PFSK-1 (cell line): ENCODE measurements at regions not wholly inside any gene's neighbourhood (a gene's known extent, or its start where the extent isn't known, plus 50 kb on each side); places are given as distances from the start of the nearest gene placed in this dataset.

Source experiments
- POLR2AphosphoS5 ChIP-seq: IDR thresholded peaks from 2 replicates; pipeline ENCODE4 v1.6.1; 2012; ENCODE audit warnings: low read depth, mild to moderate bottlenecking, control low read depth, low read length, moderate library complexity
- SIN3A ChIP-seq: IDR thresholded peaks from 2 replicates; pipeline ENCODE4 v1.6.1; 2012; ENCODE audit warnings: mild to moderate bottlenecking, low read length, moderate library complexity, borderline replicate concordance; ENCODE audit not compliant: insufficient read depth
- TAF1 ChIP-seq: IDR thresholded peaks from 2 replicates; pipeline ENCODE4 v1.6.1; 2012; ENCODE audit warnings: low read length, control low read depth, borderline replicate concordance; ENCODE audit not compliant: insufficient read depth
- TF ChIP-seq, protein P1 (sequence below), 2 experiments: IDR thresholded peaks; 2 replicates each; pipeline versions ENCODE4 v1.6.1 to v1.8.0; 2011 to 2012; ENCODE audit warnings: low read depth in 2 of 2, low read length in 2 of 2, control low read depth in 1 of 2, inconsistent platforms in 1 of 2, mild to moderate bottlenecking in 1 of 2, moderate library complexity in 1 of 2; ENCODE audit not compliant: insufficient read depth in 1 of 2

DNA sequence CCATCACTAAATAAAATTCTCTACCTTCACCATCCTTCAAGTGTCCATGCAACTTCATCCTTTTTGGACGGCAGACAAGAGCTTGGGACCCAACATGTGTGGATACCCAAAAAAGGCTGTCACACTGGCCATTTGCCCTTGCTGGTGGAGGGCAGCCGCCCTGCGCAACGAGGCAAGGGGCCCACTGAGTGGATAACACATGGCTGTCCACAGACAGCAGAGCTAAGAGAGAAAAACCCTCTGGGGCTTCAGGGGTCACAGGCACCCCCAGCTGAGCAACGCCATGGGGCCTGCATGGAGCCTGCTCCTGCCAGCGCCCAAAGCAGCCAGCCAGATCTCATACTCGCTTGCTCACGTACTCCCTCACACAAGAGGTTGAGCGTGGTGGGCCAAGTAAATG lies 205.9 kb upstream of the NREP start:
- no peak for TF ChIP-seq POLR2AphosphoS5
- no peak for TF ChIP-seq TAF1
- TF ChIP-seq, protein P1, sequence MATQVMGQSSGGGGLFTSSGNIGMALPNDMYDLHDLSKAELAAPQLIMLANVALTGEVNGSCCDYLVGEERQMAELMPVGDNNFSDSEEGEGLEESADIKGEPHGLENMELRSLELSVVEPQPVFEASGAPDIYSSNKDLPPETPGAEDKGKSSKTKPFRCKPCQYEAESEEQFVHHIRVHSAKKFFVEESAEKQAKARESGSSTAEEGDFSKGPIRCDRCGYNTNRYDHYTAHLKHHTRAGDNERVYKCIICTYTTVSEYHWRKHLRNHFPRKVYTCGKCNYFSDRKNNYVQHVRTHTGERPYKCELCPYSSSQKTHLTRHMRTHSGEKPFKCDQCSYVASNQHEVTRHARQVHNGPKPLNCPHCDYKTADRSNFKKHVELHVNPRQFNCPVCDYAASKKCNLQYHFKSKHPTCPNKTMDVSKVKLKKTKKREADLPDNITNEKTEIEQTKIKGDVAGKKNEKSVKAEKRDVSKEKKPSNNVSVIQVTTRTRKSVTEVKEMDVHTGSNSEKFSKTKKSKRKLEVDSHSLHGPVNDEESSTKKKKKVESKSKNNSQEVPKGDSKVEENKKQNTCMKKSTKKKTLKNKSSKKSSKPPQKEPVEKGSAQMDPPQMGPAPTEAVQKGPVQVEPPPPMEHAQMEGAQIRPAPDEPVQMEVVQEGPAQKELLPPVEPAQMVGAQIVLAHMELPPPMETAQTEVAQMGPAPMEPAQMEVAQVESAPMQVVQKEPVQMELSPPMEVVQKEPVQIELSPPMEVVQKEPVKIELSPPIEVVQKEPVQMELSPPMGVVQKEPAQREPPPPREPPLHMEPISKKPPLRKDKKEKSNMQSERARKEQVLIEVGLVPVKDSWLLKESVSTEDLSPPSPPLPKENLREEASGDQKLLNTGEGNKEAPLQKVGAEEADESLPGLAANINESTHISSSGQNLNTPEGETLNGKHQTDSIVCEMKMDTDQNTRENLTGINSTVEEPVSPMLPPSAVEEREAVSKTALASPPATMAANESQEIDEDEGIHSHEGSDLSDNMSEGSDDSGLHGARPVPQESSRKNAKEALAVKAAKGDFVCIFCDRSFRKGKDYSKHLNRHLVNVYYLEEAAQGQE (IDR thresholded peaks at IDR 0.05; ENCODE audit: insufficient read depth in 1 of 2, low read depth in 2 of 2, low read length in 2 of 2): no peak
- TF ChIP-seq SIN3A: no peak
